ENCODE measurements at regions not wholly inside any gene's neighbourhood (a gene's known extent, or its start where the extent isn't known, plus 50 kb on each side); places are given as distances from the start of the nearest gene placed in this dataset.
"Not testable (repeated sequence)": the region's sequence is repeated elsewhere in the genome, so short reads cannot be mapped to it uniquely, and the experiment has no call there.

DNA sequence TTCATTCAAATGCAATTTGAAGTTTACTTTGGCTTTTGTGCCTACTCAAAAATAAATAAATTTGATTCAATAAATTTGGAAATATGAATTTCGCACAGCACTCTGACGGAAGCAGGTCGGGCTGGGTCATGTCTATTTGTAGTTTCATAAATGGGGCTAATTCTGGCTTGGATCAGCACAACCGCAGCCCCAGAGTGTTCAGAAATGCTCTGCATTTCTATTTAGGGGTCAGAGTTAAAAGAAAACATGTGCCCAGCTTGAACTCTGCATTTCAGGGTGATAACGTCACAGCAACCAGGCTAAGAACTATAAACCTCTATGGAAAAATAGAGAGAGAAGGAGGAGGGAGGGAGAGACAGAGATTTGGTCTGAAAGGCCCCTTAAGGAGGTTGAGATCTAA is 480.9 kb upstream of the NOX3 start:
- DNase-seq (ENCODE audit: low spot score): no peak

DNA sequence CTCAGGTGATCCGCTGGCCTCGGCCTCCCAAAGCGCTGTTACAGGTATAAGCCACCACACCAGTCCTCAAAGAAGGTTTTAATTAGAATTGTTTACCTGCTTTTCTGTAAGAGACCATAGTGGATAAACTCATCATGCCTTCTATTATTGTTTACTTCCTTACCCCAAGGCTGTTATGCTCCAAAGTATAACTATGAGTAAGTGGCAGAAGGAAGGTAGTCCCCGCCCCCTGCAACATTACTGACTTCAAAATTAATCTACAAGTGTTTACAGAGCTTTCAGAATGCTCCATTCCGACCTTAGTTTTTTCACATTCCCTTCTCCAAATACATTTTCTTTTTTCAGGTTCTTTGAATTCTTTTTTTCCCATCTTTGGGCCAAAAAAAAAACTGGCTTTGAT is 480.5 kb upstream of the NOX3 start:
- DNase-seq (ENCODE audit: low spot score): no peak

DNA sequence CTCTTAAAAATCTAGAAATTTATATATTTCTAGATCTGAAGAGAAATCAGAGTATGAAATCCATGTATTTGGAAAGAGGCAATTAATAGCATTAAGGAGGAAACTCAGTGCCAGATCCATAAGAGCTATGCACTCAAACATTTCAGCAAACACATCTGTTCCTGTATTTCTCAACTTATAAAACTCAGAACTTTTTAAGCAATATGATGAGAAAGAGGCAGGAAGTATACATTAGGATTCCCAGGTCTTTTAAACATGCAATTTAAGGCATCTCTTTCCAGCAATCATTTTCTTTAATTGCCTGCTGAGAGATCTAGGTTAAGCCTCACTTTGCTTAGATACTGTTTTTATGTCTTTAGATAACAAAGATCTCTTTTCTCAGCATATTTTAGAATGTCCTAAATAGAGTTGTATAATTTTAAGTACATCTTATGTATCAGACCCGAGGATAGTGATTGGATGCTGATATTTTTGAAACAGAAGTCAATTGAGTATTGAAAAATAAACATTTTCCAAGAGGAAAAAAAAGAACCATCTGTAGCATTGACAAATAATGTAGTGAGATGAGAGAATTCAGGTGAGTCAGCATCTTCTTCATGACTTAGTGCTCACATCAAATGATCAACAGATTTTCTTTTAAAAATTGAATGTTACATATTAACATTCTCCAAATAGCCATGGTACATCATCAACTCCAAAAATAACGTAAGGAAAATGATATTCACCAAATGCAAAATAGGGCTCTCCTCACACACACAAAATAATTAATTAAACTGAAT is 461.4 kb upstream of the NOX3 start:
- DNase-seq (ENCODE audit: low spot score): no peak

DNA sequence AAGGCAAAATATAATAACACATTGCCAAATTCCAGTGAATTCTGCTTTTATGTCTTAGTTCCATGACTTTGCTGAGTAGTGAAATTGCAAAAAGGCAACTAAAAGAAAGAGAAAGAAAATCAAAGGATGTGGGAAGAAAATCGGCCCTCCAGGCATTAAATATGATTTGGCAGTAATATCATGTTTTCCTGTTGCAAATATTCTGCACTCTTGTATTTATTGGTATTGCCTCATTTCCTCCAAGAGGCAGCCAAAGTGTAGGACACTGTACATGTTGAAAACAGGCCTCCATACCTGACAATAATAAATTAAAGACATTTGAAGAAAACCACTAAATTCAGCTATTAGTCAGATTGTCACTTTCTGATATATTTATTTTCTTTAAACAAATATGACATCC is 460.0 kb upstream of the NOX3 start:
- no peak for DNase-seq (ENCODE audit: low spot score)

DNA sequence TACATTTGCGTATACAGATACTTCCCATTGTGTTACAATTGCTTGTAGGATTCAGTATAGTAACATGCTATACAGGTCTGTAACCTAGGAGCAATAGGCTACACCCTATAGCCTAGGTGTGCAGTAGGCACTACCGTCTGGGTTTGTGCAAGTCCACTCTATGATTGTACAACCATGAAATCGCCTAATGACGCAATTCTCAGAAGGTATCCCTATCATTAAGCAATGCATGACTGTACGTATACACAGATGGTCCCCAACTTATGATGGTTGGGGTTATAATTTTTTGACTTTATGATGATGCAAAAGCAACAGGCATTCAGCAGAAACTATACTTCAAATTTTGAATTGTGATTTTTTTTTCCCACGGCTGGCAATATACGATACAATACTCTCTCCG is 458.2 kb upstream of the NOX3 start:
- no peak for DNase-seq (ENCODE audit: low spot score)

DNA sequence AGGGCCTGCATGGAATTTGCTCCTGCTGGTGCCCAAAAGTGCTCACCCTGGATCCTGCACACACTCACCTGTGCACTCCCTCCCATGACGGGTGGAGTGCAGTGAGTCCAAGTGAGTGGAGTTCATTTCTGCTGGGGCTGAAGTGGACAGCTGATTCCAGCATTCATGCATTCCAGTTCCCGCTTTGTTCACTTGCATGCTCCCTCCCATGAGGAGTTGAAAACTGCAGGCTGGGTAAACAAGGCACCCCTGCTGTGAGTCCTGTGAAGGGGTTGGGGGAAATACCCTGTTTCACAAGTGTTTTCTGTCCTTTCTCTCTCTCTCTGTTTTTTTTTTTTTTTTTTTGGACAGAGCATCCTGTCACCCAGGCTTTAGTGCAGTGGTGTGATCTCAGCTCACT is 454.1 kb upstream of the NOX3 start:
- DNase-seq (ENCODE audit: low spot score): no peak

DNA sequence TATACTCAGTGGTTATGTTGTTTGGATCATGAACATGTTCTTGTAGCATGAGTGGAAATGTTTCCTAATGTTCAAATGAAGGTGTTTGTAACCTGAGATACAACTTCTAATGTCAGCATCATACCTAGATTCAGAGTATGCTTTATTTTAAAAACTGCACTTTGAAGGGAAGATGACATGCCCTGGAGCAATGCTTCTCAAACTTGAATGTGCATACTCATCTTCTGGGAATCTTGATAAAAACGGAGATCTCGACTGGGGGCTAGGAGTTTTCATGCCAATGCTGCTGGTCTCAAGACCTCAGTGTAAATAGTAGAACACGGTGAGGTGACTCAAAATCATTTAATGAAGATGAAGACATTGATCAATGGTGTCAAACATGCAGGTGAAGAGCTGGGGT is 440.0 kb upstream of the NOX3 start:
- no peak for DNase-seq (ENCODE audit: low spot score)

DNA sequence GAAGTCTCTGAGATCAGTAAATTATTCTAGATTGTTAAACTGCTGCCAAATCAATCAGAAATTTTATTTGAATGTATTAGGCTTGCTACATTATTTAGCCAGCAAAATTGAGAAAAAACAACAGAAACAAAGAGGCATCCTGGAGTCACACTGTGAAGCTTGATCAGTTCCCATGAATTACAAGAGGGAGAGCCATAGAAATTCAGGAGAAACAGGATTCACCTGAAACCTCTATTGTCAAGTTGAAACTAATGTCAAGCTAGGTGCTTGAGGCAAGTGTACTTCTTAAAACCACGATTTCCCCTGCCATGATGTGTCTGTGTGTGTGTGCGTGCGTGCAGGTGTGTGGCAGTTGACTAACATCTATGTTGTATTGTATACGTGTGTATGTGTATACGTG is 439.1 kb upstream of the NOX3 start:
- no peak for DNase-seq (ENCODE audit: low spot score)

DNA sequence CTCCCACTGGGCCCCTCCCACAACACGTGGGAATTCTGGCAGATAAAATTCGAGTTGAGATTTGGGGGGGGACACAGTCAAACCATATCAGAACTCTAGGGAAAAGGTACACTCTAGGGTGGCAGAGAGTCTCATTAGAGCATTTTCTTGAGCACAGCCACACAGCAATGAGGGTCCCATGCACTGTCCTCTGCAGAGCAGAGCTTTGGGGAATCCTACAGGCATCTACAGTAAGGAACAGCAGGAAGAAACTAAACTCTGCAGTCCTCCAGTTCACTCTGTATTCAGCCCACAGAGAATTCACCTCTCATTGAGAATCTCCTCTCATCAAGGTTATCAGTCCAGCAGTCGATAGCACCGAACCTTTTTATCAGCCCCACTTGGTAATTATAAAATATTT is 438.6 kb upstream of the NOX3 start:
- DNase-seq (ENCODE audit: low spot score): no peak

DNA sequence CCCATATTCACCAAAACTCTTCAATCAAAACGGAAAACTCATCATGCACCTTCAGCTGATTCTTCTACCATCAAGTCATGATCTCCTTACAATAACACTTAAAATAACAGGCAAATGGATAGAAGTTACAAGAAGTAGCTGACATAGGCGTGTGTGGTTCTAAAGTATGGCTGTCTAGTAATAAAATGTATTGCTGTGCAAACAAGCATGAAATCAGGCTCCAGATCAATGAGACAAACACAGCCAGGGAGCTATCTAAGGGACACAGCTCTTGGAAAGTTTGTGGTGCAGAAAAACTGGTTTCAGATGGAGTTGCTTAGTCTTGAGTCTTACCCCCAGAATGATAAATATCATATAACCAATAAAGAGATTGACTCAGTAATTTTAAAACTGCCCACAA is 434.8 kb upstream of the NOX3 start:
- DNase-seq (ENCODE audit: low spot score): no peak

DNA sequence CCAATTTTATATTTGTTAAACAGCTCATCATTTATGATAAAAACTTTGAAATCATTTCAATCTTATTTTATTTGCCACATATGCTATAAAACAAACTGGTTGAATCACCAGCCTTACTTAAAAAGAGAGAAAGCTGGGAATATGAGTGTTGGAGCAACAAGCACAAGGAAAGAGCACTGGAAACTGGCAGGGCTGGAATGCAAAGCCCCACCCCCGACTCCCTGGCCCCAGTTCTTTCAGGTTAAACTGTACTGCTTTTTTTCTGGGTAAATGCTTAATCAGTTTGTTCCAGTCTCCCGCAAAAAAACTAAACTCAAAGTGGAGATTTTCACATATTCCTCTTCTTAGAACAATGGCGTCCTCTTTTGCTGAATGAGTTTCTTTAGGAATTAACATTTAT is 433.8 kb upstream of the NOX3 start:
- DNase-seq (ENCODE audit: low spot score): no peak

DNA sequence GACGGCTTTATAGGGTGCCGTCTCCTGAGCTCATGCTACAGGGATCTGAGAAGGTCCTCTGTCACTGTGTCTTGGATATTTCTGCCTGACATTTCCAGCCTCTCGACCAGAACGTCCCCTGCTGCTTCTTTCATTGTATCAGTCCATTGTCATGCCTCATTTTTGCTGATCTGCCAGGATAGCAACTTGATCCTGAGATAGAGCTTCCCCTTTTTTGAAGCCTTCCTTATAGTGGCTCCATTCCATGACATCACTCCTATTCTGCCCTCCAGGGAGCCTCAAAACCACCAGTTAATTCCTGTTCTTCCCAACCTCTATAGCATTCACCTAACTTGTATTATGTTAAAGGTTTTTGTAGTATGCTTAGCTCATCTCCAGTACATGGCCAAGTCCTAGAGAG is 431.8 kb upstream of the NOX3 start:
- DNase-seq (ENCODE audit: low spot score): no peak

DNA sequence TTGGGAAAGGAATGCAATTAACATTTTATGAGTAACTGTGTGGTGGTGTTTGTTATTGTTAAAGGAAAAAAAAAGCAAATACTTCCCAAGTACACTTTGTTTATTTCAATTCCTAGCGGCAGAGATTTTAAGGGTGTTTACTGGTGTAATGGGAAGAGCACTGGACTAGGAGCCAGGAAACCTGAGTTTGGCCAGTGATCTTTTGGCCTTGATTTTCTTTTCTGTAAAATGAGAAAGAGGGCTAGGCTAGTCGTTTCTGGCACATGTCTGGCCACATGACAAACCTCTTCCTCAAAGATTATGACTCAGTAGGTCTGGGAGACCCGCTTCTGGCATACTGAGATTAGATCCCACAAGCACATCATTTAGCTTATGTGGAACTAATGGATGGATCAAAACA is 428.1 kb upstream of the NOX3 start:
- no peak for DNase-seq (ENCODE audit: low spot score)

DNA sequence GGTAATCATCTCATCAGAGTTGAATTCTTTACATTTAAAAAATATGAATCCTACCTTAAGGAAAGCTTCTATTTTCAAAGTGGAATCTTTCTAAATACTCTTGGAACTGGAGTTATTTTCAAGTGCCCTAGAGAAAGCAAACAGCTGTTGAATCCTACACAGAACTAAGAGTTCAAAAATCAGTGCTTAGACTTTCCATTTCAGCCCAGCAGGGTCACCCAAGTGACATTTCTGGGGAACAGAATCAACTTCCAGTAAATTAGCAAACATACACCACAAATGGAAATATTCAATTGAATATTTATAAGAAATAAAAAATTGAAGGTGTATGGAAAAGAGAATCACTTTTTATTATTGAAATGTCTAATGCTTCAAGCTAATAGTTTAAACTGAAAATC is 427.7 kb upstream of the NOX3 start:
- no peak for DNase-seq (ENCODE audit: low spot score)

DNA sequence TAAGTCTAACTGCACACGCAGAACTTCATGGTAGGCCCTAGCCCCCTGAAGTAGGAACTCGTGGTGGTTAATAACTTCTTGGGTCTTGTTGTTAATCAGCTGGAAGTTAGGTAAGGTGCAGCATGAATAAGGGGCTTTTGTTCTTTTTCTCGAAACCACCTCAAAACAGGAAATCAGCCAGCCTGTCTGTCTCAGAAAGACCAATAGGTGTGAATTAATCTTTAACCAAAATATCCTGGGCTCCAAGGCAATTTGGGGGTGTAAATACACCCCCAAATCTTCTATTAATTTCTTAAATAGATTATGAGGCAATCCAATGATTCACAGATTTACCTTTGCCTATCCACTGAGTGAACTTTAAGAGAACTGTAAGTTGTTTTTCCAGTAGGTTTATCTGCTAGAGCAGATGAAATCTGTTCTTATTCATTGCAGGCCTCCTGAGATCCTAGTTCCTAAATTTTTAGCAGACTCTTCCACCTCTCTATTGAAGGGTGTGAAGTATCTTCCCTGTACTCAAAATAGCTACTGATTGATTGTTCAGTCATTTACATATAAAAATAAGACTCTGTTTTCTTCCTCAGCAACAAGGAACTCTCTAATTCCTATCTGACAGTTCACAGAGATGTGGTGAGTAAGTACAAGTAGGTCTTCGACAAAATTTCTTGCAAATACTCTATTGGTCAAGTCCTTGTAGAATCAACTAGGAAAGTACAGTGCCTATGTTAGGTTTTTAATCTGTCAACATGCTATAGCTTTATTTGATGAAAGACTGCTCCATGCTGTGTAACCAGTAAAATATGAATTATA is 427.1 kb upstream of the NOX3 start:
- DNase-seq (ENCODE audit: low spot score): no peak

DNA sequence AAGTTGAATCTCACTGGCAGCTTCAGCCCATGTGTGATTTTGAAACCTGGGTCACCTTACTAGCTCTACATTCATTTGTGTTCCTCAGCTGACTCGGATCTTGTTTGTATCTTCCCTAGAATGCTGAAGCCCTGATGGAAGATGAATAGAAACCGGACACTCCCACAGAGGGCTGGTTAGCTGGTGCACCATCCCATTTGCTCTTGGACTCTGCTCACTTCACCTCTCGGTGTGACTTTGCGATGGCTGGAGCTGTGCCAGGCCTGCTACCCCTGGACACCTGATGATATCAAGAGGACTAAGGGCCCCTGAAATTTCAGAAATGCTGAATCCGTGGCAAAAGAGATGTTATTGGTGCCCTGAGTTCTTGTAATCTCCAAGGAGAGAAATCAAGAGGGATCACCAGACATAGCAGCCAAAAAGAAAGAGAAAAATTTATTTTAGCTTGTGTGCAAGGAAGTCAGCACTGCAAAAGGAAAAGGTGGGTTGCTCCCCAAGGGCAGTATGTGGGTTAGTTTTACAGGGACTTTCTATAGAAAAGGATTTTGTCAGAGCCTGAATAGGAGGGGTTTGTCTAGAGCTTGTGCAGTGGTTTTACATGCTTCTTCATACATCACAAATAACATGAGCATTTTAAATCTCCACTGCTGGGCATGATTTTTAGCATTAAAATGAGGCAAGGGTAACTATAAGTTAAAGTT is 426.3 kb upstream of the NOX3 start:
- DNase-seq (ENCODE audit: low spot score): no peak

DNA sequence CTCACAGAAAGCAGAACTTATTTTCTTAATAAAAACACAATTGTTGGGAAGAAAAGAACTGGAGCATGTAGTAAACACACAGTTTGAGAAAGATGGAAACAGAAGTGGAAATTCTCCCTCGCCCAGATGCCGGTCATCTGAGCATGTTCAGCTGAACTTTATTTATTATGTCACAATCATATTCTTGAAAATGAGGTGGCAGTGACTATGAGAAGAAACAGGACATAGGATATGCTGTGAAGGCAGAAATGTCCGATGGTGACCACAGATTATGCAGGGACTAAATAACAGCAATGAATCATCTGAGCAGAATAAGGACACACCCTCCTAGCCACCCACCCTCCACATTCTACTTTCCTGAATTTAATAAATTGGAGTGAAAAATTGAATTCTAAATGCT is 425.3 kb upstream of the NOX3 start:
- no peak for DNase-seq (ENCODE audit: low spot score)

DNA sequence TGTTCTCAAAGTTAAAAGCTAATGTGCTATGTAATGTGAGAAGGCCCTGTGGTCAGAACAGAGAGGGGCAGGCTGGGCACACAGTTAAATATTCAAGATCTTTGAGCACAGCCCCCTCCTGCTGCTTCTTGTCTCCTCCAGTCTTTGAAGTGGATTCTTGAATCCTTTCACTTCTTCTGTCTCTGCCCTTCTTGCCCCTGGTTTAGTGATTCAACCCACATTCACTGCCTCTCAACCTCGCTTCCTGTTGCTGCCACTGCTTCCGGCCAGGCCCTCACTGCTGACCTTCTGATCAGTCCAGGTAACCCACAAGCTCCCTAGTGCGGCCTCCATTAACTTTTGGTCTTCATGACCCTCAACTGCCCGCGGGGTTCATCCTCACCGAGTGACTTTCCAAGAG is 417.3 kb upstream of the NOX3 start:
- DNase-seq (ENCODE audit: low spot score): no peak

DNA sequence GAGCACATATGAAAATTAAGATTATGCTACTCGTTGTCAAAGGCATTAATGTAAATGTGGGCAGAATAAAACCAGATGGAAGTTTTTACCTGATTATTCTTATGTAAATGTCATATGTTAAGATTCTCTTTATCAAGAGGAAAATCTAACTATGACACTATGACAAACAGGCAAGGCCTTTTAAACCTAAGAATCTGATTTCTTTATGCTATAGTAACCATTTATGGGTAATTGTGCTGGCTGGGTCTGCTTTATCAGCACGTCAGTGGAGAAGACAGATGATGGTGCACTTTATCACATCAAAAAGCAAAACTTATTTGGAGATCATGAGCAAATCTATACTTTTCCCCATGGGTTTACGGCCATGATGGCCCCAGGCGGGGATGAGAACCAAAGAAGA is 412.0 kb upstream of the NOX3 start:
- DNase-seq (ENCODE audit: low spot score): no peak

DNA sequence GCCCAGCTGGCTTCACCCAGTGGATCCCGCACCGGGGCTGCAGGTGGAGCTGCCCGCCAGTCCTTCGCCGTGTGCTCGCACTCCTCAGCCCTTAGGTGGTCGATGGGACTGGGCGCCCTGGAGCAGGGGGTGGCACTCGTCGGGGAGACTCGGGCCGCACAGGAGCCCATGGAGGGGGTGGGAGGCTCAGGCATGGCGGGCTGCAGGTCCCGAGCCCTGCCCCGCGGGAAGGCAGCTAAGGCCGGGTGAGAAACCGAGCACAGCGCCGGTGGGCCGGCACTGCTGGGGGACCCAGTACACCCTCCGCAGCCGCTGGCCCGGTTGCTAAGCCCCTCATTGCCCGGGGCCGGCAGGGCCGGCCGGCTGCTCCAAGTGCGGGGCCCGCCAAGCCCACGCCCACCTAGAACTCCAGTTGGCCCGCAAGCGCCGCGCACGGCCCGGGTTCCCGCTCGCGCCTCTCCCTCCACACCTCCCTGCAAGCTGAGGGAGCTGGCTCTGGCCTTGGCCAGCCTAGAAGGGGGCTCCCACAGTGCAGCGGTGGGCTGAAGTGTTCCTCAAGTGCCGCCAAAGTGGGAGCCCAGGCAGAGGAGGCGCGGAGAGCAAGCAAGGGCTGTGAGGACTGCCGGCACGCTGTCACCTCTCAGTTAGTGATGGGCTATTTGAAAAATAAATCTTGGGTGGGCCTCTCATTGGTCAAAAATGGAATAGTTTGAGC is 411.2 kb upstream of the NOX3 start:
- not testable (repeated sequence) for DNase-seq (ENCODE audit: low spot score)

DNA sequence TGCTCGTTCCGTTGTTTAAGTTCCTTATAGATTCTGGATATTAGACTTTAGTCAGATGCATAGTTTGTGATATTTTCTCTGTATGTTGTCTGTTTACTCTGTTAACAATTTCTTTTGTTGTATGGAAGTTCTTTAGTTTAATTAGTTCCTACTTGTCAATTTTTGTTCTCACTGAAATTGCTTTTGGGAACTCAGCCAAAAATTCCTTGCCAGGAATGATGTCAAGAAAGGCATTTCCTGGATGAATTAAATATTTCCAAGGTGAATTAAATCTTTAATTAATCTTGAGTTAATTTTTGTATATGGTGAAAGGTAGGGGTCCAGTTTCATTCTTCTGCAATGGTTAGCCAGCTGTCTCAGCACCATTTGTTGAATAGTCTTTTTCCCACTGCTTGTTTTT is 406.2 kb upstream of the NOX3 start:
- no peak for DNase-seq (ENCODE audit: low spot score)

DNA sequence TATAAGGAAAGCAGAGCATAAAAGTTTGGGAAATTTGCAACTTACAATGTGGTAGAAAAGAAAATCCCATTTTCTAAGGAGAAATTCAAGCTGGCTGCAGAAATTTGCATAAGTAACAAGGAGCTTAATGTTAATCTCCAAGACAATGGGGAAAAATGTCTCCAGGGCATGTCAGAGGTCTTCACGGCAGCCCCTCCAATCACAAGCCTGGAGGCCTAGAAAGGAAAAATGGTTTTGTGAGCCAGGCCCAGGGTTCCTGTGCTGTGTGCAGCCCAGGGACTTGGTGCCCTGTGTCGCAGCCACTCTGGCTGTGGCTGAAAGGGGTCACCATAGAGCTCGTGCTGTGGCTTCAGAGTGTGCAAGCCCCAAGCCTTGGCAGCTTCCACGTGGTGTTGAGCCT is 403.3 kb upstream of the NOX3 start:
- DNase-seq (ENCODE audit: low spot score): not testable (repeated sequence)

DNA sequence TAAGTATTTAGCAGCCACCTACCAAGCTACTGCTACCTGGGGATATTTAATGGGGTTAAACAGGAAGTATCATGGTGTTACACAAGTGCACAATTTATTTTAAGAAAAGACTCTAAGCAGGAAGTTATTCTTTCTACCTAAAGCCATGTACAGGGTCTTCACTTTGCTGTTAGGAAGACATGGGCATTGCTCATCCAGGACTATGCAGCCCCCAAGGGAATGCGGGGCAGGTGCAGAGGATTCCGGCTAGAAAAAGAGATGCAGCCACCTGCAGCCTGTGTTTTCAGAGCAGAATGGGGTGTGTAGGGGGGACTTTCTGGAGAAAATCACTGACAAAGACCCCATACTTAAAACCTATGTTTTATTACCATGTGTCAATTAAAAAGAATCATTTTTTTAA is 399.1 kb upstream of the NOX3 start:
- DNase-seq (ENCODE audit: low spot score): no peak

Measured in COLO829 (cell line).